Activated B cell treated with CpG ODN at 0.5 μM for 24 hours (primary cell): ENCODE measurements at regions not wholly inside any gene's neighbourhood (a gene's known extent, or its start where the extent isn't known, plus 50 kb on each side); places are given as distances from the start of the nearest gene placed in this dataset.

Experiments
- ATAC-seq: fragments of 200-7000 bp; cut with Tn5 transposase; one replicate; pipeline ENCODE4 v1.10.0; 2021; ENCODE audit warnings: low read depth, mild to moderate bottlenecking, moderate library complexity
- CTCF ChIA-PET: fragments of 350-600 bp; sonication (Branson Sonifier 250); formaldehyde crosslinking; loops from one replicate; lab custom pipeline; 2021; ENCODE audit warnings: antibody characterized with exemption; lab: Charles Lee
- POLR2A ChIA-PET: fragments of 350-600 bp; sonication (Branson Sonifier 250); formaldehyde crosslinking; loops from one replicate; lab custom pipeline; 2021; ENCODE audit warnings: antibody characterized with exemption; lab: Charles Lee
- DNase-seq: peaks from one replicate; pipeline ENCODE4 v3.0.0; 2022
- H3K27ac Mint-ChIP-seq: one replicate; pipeline ENCODE4 v1.8.0; 2020; ENCODE audit warnings: mixed read lengths
- H3K27me3 Mint-ChIP-seq: one replicate; pipeline ENCODE4 v1.8.0; 2021; ENCODE audit warnings: mixed read lengths
- H3K36me3 Mint-ChIP-seq: one replicate; pipeline ENCODE4 v1.8.0; 2021; ENCODE audit warnings: low read depth, mixed read lengths
- H3K4me1 Mint-ChIP-seq: one replicate; pipeline ENCODE4 v1.8.0; 2021; ENCODE audit warnings: mixed read lengths
- H3K4me3 Mint-ChIP-seq: one replicate; pipeline ENCODE4 v1.8.0; 2020; ENCODE audit warnings: mild to moderate bottlenecking, mixed read lengths
- H3K9me3 Mint-ChIP-seq: one replicate; pipeline ENCODE4 v1.8.0; 2020; ENCODE audit warnings: mixed read lengths
- intact Hi-C: fragments of 100-400 bp; cut with micrococcal nuclease; formaldehyde crosslinking; loops from one replicate; pipeline ENCODE4 v1.15.1; 2024
- TF ChIP-seq, protein P1 (sequence below): fragments of 200-600 bp; IDR thresholded peaks from one replicate; pipeline ENCODE4 v1.8.0; 2022; ENCODE audit warnings: antibody characterized with exemption, mild to moderate bottlenecking

DNA sequence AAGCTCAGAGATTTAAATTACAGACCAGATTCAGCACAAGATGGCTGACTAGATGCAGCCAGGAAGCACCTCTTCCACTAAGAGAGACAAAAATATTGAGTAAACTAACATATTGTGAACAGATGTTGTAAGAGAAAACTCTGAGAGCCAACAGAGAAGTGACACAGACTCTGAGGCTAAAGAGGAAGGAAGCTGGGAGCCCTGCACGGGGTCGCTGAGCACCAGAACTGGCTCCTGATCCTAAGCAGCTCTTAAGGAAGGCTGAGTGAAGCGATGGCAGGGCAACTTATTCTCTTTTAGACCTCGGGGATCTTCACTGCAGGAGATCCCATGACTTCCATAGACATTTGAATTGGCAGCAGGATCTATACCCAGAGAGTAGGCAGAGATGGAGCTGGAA lies 578.0 kb upstream of the GRM7 start:
- ChIA-PET CTCF (no interaction called here), POLR2A (no interaction called here)
- no peaks in the 10 kb centered on the region for H3K27me3 Mint-ChIP-seq
- no peaks in the 10 kb centered on the region for H3K9me3 Mint-ChIP-seq
- H3K36me3 Mint-ChIP-seq: no peaks in the 10 kb centered on the region
- TF ChIP-seq, protein P1, sequence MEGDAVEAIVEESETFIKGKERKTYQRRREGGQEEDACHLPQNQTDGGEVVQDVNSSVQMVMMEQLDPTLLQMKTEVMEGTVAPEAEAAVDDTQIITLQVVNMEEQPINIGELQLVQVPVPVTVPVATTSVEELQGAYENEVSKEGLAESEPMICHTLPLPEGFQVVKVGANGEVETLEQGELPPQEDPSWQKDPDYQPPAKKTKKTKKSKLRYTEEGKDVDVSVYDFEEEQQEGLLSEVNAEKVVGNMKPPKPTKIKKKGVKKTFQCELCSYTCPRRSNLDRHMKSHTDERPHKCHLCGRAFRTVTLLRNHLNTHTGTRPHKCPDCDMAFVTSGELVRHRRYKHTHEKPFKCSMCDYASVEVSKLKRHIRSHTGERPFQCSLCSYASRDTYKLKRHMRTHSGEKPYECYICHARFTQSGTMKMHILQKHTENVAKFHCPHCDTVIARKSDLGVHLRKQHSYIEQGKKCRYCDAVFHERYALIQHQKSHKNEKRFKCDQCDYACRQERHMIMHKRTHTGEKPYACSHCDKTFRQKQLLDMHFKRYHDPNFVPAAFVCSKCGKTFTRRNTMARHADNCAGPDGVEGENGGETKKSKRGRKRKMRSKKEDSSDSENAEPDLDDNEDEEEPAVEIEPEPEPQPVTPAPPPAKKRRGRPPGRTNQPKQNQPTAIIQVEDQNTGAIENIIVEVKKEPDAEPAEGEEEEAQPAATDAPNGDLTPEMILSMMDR: no peak
- intact Hi-C loops: no loop called here
- peak overlapping the region; percentile 3 for H3K27ac Mint-ChIP-seq
- peaks cover 35% of the 10 kb centered on the region for H3K4me1 Mint-ChIP-seq
- DNase-seq: no peak
- H3K4me3 Mint-ChIP-seq: peak overlapping the region; percentile 36
- no peak for ATAC-seq

DNA sequence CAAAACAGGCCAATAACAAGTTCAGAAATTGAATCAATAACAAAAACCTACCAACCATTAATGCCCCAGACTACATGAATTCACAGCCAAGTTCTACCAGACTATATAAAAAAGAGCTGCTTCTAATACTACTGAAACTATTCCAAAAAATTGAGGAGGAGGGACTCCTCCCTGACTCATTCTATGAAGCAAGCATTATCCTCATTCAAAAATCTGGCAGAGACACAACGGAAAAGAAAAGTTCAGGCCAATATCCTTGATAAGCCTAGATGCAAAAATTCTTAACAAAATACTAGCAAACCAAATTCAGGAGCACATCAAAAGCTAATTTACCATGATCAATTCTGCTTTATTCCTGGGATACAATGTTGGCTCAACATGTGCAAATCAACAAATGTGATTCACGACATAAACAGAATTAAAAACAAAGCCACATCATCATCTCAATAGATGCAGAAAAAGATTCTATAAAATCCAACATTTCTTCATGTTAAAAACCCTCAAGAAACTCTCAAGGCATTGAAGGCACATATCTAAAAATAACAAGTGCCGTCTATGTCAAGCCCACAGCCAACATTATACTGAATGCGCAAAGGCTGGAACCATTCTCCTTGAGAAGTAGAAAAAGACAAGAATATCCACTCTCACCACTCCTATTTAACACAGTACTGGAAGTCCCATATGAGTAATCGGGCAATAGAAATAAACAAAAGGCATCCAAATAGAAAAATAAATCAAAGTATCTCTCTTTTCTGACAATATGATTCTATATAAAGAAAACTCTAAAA lies 573.6 kb upstream of the GRM7 start:
- Mint-ChIP-seq H3K4me1 (peaks cover 14% of the 10 kb centered on the region), H3K4me3 (no peak overlapping the region), H3K27ac (no peak overlapping the region), H3K36me3 (no peaks in the 10 kb centered on the region), H3K27me3 (no peaks in the 10 kb centered on the region), H3K9me3 (peaks cover 19% of the 10 kb centered on the region)
- POLR2A ChIA-PET: no interaction called here
- CTCF ChIA-PET: no interaction called here
- ATAC-seq (no peak), DNase-seq (no peak)
- intact Hi-C loops: no loop called here
- TF ChIP-seq, protein P1: no peak

DNA sequence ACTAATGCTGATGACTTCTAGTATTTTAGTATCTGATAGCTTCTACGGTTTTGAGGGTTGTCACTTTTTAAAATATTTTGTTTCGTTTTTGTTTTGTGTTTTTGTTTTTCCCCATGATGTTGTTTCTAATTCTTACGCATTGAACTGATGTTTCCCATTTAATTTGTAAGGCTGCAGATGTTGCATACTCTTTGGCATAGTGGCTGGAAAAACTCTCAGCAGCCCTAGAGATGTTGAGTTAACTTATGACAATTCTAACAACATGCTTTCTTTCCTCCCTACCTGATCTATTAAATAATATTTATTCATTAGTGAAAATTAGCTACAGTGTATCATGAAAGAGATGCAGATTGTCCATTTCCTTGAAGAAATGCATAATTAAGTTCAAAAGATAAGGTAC lies 559.3 kb upstream of the GRM7 start:
- POLR2A ChIA-PET: no interaction called here
- CTCF ChIA-PET: no interaction called here
- Mint-ChIP-seq H3K4me3 (no peak overlapping the region), H3K27ac (no peak overlapping the region), H3K27me3 (no peaks in the 10 kb centered on the region), H3K4me1 (no peaks in the 10 kb centered on the region), H3K9me3 (peaks cover 19% of the 10 kb centered on the region), H3K36me3 (no peaks in the 10 kb centered on the region)
- no peak for ATAC-seq
- TF ChIP-seq, protein P1: no peak
- DNase-seq: no peak
- intact Hi-C loops: no loop called here

DNA sequence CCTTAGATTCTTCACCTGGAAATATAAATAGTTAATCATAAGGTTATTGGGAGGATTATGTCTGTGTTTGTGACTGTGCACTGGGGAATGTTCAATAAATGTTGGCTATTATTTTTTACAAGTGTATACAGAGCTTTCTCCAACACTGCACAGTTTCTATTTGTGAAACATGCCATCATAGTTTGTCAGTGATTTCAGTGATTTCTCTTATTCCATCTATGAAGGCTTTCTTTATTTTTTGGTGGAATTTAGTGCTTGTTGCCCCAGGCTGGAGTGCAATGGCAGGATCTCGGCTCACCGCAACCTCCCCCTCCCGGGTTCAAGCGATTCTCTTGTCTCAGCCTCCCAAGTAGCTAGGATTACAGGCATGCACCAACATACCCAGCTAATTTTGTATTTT lies 545.0 kb upstream of the GRM7 start:
- Mint-ChIP-seq H3K27ac (no peak overlapping the region), H3K4me3 (no peak overlapping the region), H3K27me3 (no peaks in the 10 kb centered on the region), H3K9me3 (no peaks in the 10 kb centered on the region), H3K4me1 (no peaks in the 10 kb centered on the region), H3K36me3 (no peaks in the 10 kb centered on the region)
- TF ChIP-seq, protein P1: no peak
- ChIA-PET POLR2A (no interaction called here), CTCF (no interaction called here)
- DNase-seq: no peak
- no peak for ATAC-seq
- intact Hi-C loops: no loop called here

DNA sequence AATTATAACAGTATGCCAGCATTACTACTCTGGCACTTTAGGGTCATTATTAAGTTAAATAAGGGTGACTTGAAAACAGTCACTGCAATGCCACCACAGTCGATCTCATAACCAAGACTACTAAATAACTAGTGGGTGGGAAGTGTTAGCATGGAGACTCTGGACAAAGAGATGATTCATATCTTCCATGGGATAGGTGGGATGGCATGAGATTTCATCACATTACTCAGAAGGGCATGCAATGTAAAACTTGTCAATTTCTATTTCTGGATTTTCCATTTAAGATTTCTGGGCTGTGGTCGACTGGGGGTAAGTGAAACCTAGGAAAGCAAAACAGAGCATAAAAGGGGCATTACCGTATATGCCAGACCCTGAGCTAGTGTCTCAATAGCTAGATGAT lies 538.9 kb upstream of the GRM7 start:
- TF ChIP-seq, protein P1: no peak
- ATAC-seq (no peak), DNase-seq (no peak)
- H3K27ac Mint-ChIP-seq: no peak overlapping the region
- H3K9me3 Mint-ChIP-seq: no peaks in the 10 kb centered on the region
- no peaks in the 10 kb centered on the region for H3K4me1 Mint-ChIP-seq
- intact Hi-C loops: no loop called here
- POLR2A ChIA-PET: no interaction called here
- H3K4me3 Mint-ChIP-seq: no peak overlapping the region
- CTCF ChIA-PET: no interaction called here
- no peaks in the 10 kb centered on the region for H3K36me3 Mint-ChIP-seq
- no peaks in the 10 kb centered on the region for H3K27me3 Mint-ChIP-seq
